G401.6 (cell line): ENCODE measurements at regions not wholly inside any gene's neighbourhood (a gene's known extent, or its start where the extent isn't known, plus 50 kb on each side); places are given as distances from the start of the nearest gene placed in this dataset.
"Not testable (repeated sequence)": the region's sequence is repeated elsewhere in the genome, so short reads cannot be mapped to it uniquely, and the experiment has no call there.

Source experiments
- FAIRE-seq: peaks from 2 replicates; lab custom pipeline; 2012; peaks lifted over from hg19 to GRCh38; lab: Jason Lieb, UNC

GRCh38 chr13:61563645-61564044 is 148.0 kb upstream of the PCDH20 start:
- no peak for FAIRE-seq

GRCh38 chr13:61546911-61547310 is 131.3 kb upstream of the PCDH20 start:
- no peak for FAIRE-seq

- no peak for FAIRE-seq
Measured at GRCh38 chr13:61546413-61546812, 130.8 kb upstream of the PCDH20 start.

- no peak for FAIRE-seq
Measured at GRCh38 chr13:61536433-61536832, 120.8 kb upstream of the PCDH20 start.

GRCh38 chr13:61531383-61532065 is 115.9 kb upstream of the PCDH20 start:
- no peak for FAIRE-seq

GRCh38 chr13:61519214-61519613 is 103.6 kb upstream of the PCDH20 start:
- FAIRE-seq, result not testable (repeated sequence)

GRCh38 chr13:61508936-61509335 is 93.3 kb upstream of the PCDH20 start:
- no peak for FAIRE-seq

- no peak for FAIRE-seq
Measured at GRCh38 chr13:61500176-61500575, 84.5 kb upstream of the PCDH20 start.

- no peak for FAIRE-seq
Measured at GRCh38 chr13:61495648-61496047, 80.0 kb upstream of the PCDH20 start.

- FAIRE-seq, result not testable (repeated sequence)
Measured at GRCh38 chr13:61493556-61493955, 77.9 kb upstream of the PCDH20 start.

GRCh38 chr13:61486496-61486895 is 70.8 kb upstream of the PCDH20 start:
- no peak for FAIRE-seq

GRCh38 chr13:61485128-61485765 is 69.6 kb upstream of the PCDH20 start:
- no peak for FAIRE-seq

- FAIRE-seq, result no peak
Measured at GRCh38 chr13:61477619-61478018, 62.0 kb upstream of the PCDH20 start.

- no peak for FAIRE-seq
Measured at GRCh38 chr13:61470786-61471185, 55.1 kb upstream of the PCDH20 start.

- no peak for FAIRE-seq
Measured at GRCh38 chr13:61466280-61466679, 50.6 kb upstream of the PCDH20 start.
